ENCODE measurements at regions not wholly inside any gene's neighbourhood (a gene's known extent, or its start where the extent isn't known, plus 50 kb on each side); places are given as distances from the start of the nearest gene placed in this dataset.
"Not testable (repeated sequence)": the region's sequence is repeated elsewhere in the genome, so short reads cannot be mapped to it uniquely, and the experiment has no call there.

DNA sequence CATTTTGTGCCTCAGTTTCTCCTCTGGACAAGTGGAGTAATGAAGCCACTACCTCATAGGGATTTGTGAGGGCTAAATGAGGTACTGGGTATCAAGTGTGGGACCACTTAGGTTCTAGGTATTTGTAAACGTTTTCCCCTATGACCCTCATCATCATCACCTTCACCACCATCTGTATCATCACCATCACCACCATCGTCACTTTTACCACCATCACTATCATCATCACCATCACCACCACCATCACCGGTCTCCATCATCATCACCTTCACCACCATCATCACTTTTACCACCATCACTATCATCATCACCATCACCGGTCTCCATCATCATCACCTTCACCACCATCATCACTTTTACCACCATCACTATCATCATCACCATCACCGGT, 94.1 kb upstream of the GSE1 start:
- TF ChIP-seq, protein P1, sequence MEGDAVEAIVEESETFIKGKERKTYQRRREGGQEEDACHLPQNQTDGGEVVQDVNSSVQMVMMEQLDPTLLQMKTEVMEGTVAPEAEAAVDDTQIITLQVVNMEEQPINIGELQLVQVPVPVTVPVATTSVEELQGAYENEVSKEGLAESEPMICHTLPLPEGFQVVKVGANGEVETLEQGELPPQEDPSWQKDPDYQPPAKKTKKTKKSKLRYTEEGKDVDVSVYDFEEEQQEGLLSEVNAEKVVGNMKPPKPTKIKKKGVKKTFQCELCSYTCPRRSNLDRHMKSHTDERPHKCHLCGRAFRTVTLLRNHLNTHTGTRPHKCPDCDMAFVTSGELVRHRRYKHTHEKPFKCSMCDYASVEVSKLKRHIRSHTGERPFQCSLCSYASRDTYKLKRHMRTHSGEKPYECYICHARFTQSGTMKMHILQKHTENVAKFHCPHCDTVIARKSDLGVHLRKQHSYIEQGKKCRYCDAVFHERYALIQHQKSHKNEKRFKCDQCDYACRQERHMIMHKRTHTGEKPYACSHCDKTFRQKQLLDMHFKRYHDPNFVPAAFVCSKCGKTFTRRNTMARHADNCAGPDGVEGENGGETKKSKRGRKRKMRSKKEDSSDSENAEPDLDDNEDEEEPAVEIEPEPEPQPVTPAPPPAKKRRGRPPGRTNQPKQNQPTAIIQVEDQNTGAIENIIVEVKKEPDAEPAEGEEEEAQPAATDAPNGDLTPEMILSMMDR (IDR thresholded peaks at IDR 0.05), result not testable (repeated sequence)
- TF ChIP-seq POLR2A (IDR thresholded peaks at IDR 0.05), result not testable (repeated sequence)
